Prostate gland (tissue), 2 donors: ENCODE measurements at regions not wholly inside any gene's neighbourhood (a gene's known extent, or its start where the extent isn't known, plus 50 kb on each side); places are given as distances from the start of the nearest gene placed in this dataset.

ENCODE experiments used
- DNase-seq: peaks from one replicate; pipeline ENCODE4 v3.0.0-alpha.2; 2019; ENCODE audit warnings: low spot score
- H3K27ac ChIP-seq, 2 donors: fragments of 200-600 bp; sonication (generic); 2 replicates each; pipeline ENCODE4 v1.5.1; 2017 to 2019
- H3K27me3 ChIP-seq: fragments of 200-600 bp; sonication (generic); replicated peaks from 2 replicates; pipeline ENCODE4 v1.5.1; 2019; ENCODE audit not compliant: insufficient read depth
- H3K36me3 ChIP-seq, 2 donors: fragments of 200-600 bp; sonication (generic); 1 replicate in 1 of 2; 2 replicates in 1 of 2; pipeline versions ENCODE4 v1.5.1 to v1.8.1; 2017 to 2019
- H3K4me1 ChIP-seq: fragments of 200-600 bp; sonication (generic); replicated peaks from 2 replicates; pipeline ENCODE4 v1.5.1; 2019
- H3K4me3 ChIP-seq, 2 donors: fragments of 200-600 bp; sonication (generic); 2 replicates each; pipeline ENCODE4 v1.5.1; 2017 to 2019
- H3K9me3 ChIP-seq: fragments of 200-600 bp; sonication (generic); 2 replicates; pipeline ENCODE4 v1.5.1; 2017
- CTCF ChIP-seq, 4 experiments: fragments of 200-600 bp in 2 of 4; fragments of 450-650 bp in 2 of 4; sonication (generic) in 2 of 4; IDR thresholded peaks; 1 replicate in 3 of 4; 2 replicates in 1 of 4; pipeline ENCODE4 v1.5.1; 2016 to 2019; ENCODE audit warnings: antibody characterized with exemption in 4 of 4, mild to moderate bottlenecking in 2 of 4, moderate library complexity in 2 of 4
- POLR2A ChIP-seq: fragments of 450-650 bp; IDR thresholded peaks from one replicate; pipeline ENCODE4 v1.6.1; 2016; ENCODE audit warnings: antibody characterized with exemption, mild to moderate bottlenecking
- POLR2AphosphoS5 ChIP-seq: sonication (generic); formaldehyde crosslinking; IDR thresholded peaks from one replicate; pipeline ENCODE4 v1.6.1; 2017; ENCODE audit warnings: antibody characterized with exemption
- WGBS: methylation state at CpG from one replicate; pipeline ENCODE4 v1.1.5; 2018; 5-methylcytosine and 5-hydroxymethylcytosine counted together
- intact Hi-C: fragments of 100-400 bp; cut with DNase I; formaldehyde crosslinking; loops from one replicate; pipeline ENCODE4 v1.14.2; 2022

- no peak overlapping the region for H3K27ac ChIP-seq
- H3K4me1 ChIP-seq = no peaks in the 10 kb centered on the region
- TF ChIP-seq CTCF (IDR thresholded peaks at IDR 0.05) (no peak), POLR2A (no peak), POLR2AphosphoS5 (no peak)
- DNase-seq = no peak
- H3K9me3 ChIP-seq = no peaks in the 10 kb centered on the region
- WGBS = 85% methylated on average over 2 of the region's 2 CpGs
- H3K36me3 ChIP-seq = no peaks in the 10 kb centered on the region
- no peak overlapping the region for H3K4me3 ChIP-seq
- intact Hi-C loops = no loop called here
- no peaks in the 10 kb centered on the region for H3K27me3 ChIP-seq
Observed at GRCh38 chr9:118302721-118303120, 598.5 kb downstream of the TLR4 start.

- 57% methylated on average over 3 of the region's 3 CpGs for WGBS
- H3K4me1 ChIP-seq = no peaks in the 10 kb centered on the region
Observed at GRCh38 chr9:118303216-118303615, 599.0 kb downstream of the TLR4 start.

GRCh38 chr9:118305331-118305730 lies 601.1 kb downstream of the TLR4 start:
- intact Hi-C loops = no loop called here
- 17% methylated on average over 1 of the region's 1 CpG for WGBS
- no peaks in the 10 kb centered on the region for H3K9me3 ChIP-seq
- H3K4me3 ChIP-seq = no peak overlapping the region
- H3K4me1 ChIP-seq = no peaks in the 10 kb centered on the region
- DNase-seq = no peak
- H3K27ac ChIP-seq = no peak overlapping the region
- TF ChIP-seq POLR2A (no peak), POLR2AphosphoS5 (no peak), CTCF (IDR thresholded peaks at IDR 0.05) (no peak)
- H3K27me3 ChIP-seq = no peaks in the 10 kb centered on the region
- no peaks in the 10 kb centered on the region for H3K36me3 ChIP-seq

More at GRCh38 chr9:118303216-118303615, 599.0 kb downstream of the TLR4 start:
- Histone ChIP-seq H3K36me3 (no peaks in the 10 kb centered on the region), H3K9me3 (no peaks in the 10 kb centered on the region), H3K27me3 (no peaks in the 10 kb centered on the region), H3K27ac (no peak overlapping the region), H3K4me3 (no peak overlapping the region)
- no peak for TF ChIP-seq POLR2AphosphoS5
- TF ChIP-seq POLR2A = no peak
- TF ChIP-seq CTCF (IDR thresholded peaks at IDR 0.05) = no peak
- intact Hi-C loops = no loop called here
- no peak for DNase-seq

GRCh38 chr9:118306801-118307200 lies 602.6 kb downstream of the TLR4 start:
- TF ChIP-seq CTCF (IDR thresholded peaks at IDR 0.05) (no peak), POLR2A (no peak), POLR2AphosphoS5 (no peak)
- 56% methylated on average over 3 of the region's 3 CpGs for WGBS
- Histone ChIP-seq H3K36me3 (no peaks in the 10 kb centered on the region), H3K27me3 (no peaks in the 10 kb centered on the region), H3K4me1 (no peaks in the 10 kb centered on the region), H3K27ac (no peak overlapping the region), H3K4me3 (no peak overlapping the region), H3K9me3 (no peaks in the 10 kb centered on the region)
- intact Hi-C loops = no loop called here
- no peak for DNase-seq

GRCh38 chr9:118313965-118314364 lies 609.8 kb downstream of the TLR4 start:
- Histone ChIP-seq H3K36me3 (no peaks in the 10 kb centered on the region), H3K9me3 (no peaks in the 10 kb centered on the region), H3K27me3 (no peaks in the 10 kb centered on the region), H3K27ac (no peak overlapping the region), H3K4me3 (no peak overlapping the region), H3K4me1 (no peaks in the 10 kb centered on the region)
- WGBS = 51% methylated on average over 3 of the region's 3 CpGs
- no peak for TF ChIP-seq POLR2AphosphoS5
- TF ChIP-seq CTCF (IDR thresholded peaks at IDR 0.05) = no peak
- no peak for TF ChIP-seq POLR2A
- no peak for DNase-seq
- intact Hi-C loops = no loop called here
